Activated T-cell treated with anti-CD3 and anti-CD28 coated beads, Interleukin-2, amount 50 U/mL, for 72 hours (primary cell): ENCODE measurements at regions not wholly inside any gene's neighbourhood (a gene's known extent, or its start where the extent isn't known, plus 50 kb on each side); places are given as distances from the start of the nearest gene placed in this dataset.

ENCODE experiments used
- ATAC-seq, 2 donors: fragments of 150-1000 bp; cut with Tn5 transposase; replicated peaks in 1 of 2; 2 replicates each; pipeline ENCODE4 v1.10.0; 2021; ENCODE audit warnings: moderate library complexity in 2 of 2, mild to moderate bottlenecking in 1 of 2
- DNase-seq, 2 donors: peaks; one replicate each; pipeline ENCODE4 v3.0.0; 2021 to 2022; ENCODE audit warnings: mixed read lengths in 1 of 2
- H3K27ac Mint-ChIP-seq: one replicate; pipeline ENCODE4 v1.8.0; 2022; ENCODE audit warnings: mild to moderate bottlenecking, moderate library complexity, mixed read lengths
- H3K27me3 Mint-ChIP-seq: one replicate; pipeline ENCODE4 v1.8.0; 2022; ENCODE audit warnings: low read depth, mixed read lengths
- H3K36me3 Mint-ChIP-seq, 2 donors: one replicate each; pipeline ENCODE4 v1.8.0; 2022; ENCODE audit warnings: mixed read lengths in 2 of 2, mild to moderate bottlenecking in 1 of 2; ENCODE audit not compliant: insufficient read depth in 2 of 2
- H3K4me1 Mint-ChIP-seq: one replicate; pipeline ENCODE4 v1.8.0; 2022; ENCODE audit warnings: low read depth, mixed read lengths
- H3K4me3 Mint-ChIP-seq, 2 donors: one replicate each; pipeline ENCODE4 v1.8.0; 2022; ENCODE audit warnings: mild to moderate bottlenecking in 2 of 2, mixed read lengths in 2 of 2, moderate library complexity in 2 of 2
- H3K9me3 Mint-ChIP-seq, 2 donors: one replicate each; pipeline ENCODE4 v1.8.0; 2022; ENCODE audit warnings: mixed read lengths in 2 of 2

- Mint-ChIP-seq H3K36me3 (no peaks in the 10 kb centered on the region), H3K27ac (no peak overlapping the region), H3K4me3 (no peak overlapping the region), H3K27me3 (no peaks in the 10 kb centered on the region), H3K9me3 (peaks cover 3% of the 10 kb centered on the region in 2 donors), H3K4me1 (no peaks in the 10 kb centered on the region)
- DNase-seq: no peak
- ATAC-seq: no peak
Observed at GRCh38 chr20:55291261-55291660, 714.1 kb downstream of the CBLN4 start.

- ATAC-seq (no peak), DNase-seq (no peak)
- H3K27me3 Mint-ChIP-seq: no peaks in the 10 kb centered on the region
- no peak overlapping the region for H3K4me3 Mint-ChIP-seq
- H3K4me1 Mint-ChIP-seq: no peaks in the 10 kb centered on the region
- H3K9me3 Mint-ChIP-seq: peaks cover 6 to 15% of the 10 kb centered on the region in 2 donors
- no peak overlapping the region for H3K27ac Mint-ChIP-seq
- H3K36me3 Mint-ChIP-seq: no peaks in the 10 kb centered on the region
Observed at GRCh38 chr20:55283889-55284288, 721.4 kb downstream of the CBLN4 start.

GRCh38 chr20:55273149-55273548 is 732.2 kb downstream of the CBLN4 start:
- no peak for ATAC-seq
- H3K27me3 Mint-ChIP-seq: no peaks in the 10 kb centered on the region
- no peaks in the 10 kb centered on the region for H3K4me1 Mint-ChIP-seq
- no peak overlapping the region for H3K4me3 Mint-ChIP-seq
- H3K27ac Mint-ChIP-seq: no peak overlapping the region
- DNase-seq: no peak
- H3K36me3 Mint-ChIP-seq: peaks cover 0 to 2% of the 10 kb centered on the region in 2 donors
- H3K9me3 Mint-ChIP-seq: peaks cover 10 to 21% of the 10 kb centered on the region in 2 donors

DNA sequence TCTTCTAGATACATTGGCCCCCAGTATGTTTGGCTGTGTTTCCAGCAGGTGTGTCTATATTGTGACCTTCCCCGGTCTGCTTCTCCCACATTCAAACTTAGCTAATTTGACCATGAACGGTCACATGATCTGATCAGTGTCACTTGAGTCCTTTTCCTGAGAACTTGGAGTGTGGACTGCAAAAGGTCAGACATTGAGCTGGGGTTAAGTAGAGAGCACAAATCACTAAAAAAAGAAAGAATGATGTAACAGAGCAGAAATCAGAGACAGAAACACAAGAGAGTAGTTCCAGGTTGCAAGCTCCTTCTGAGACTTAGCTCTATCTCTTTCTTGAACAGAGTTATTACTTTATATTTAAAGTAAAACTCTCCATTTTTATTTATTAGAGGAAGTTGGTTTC is 733.9 kb downstream of the CBLN4 start:
- DNase-seq (no peak), ATAC-seq (no peak)
- H3K27me3 Mint-ChIP-seq: no peaks in the 10 kb centered on the region
- no peaks in the 10 kb centered on the region for H3K4me1 Mint-ChIP-seq
- no peak overlapping the region for H3K27ac Mint-ChIP-seq
- H3K4me3 Mint-ChIP-seq: no peak overlapping the region
- peaks cover 13 to 15% of the 10 kb centered on the region in 2 donors for H3K9me3 Mint-ChIP-seq
- H3K36me3 Mint-ChIP-seq: peaks cover 0 to 2% of the 10 kb centered on the region in 2 donors

- ATAC-seq (no peak), DNase-seq (no peak)
- Mint-ChIP-seq H3K4me1 (no peaks in the 10 kb centered on the region), H3K27ac (no peak overlapping the region), H3K36me3 (peaks cover 0 to 2% of the 10 kb centered on the region in 2 donors), H3K4me3 (no peak overlapping the region), H3K27me3 (no peaks in the 10 kb centered on the region), H3K9me3 (peaks cover 10 to 12% of the 10 kb centered on the region in 2 donors)
Observed at GRCh38 chr20:55269913-55270312, 735.4 kb downstream of the CBLN4 start.

GRCh38 chr20:55266361-55266760 is 739.0 kb downstream of the CBLN4 start:
- Mint-ChIP-seq H3K4me1 (no peaks in the 10 kb centered on the region), H3K36me3 (no peaks in the 10 kb centered on the region), H3K27ac (no peak overlapping the region), H3K9me3 (peaks cover 7 to 9% of the 10 kb centered on the region in 2 donors), H3K4me3 (no peak overlapping the region), H3K27me3 (no peaks in the 10 kb centered on the region)
- DNase-seq: no peak
- no peak for ATAC-seq

DNA sequence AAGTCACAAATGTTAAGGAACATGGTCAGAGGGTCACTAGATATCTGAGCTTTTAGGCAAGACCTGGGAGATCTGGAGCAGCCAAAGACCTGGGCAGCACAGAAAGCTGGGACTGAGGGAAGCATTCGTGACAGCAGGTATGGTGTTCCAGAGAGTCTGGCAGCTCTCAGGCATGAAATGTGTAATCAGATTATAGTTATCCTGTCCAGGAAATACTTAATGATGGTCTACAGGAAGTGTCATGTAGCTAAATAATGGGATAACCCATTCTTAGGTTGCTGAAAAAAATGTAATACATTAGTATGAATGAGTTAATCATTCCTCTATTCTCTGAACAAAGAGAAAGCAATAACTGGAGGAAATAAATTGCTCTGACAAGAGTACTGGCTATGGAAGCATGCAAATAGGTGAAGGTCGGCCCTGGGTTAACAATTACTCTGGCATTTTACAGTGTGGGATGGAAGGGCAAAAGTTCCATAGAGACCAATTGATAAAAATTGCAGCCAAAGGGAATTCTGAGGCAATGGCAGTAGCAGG is 740.5 kb downstream of the CBLN4 start:
- H3K27ac Mint-ChIP-seq: no peak overlapping the region
- no peaks in the 10 kb centered on the region for H3K4me1 Mint-ChIP-seq
- no peaks in the 10 kb centered on the region for H3K27me3 Mint-ChIP-seq
- ATAC-seq: no peak
- peaks cover 6% of the 10 kb centered on the region in 2 donors for H3K9me3 Mint-ChIP-seq
- H3K4me3 Mint-ChIP-seq: no peak overlapping the region
- no peak for DNase-seq
- no peaks in the 10 kb centered on the region for H3K36me3 Mint-ChIP-seq

- H3K27ac Mint-ChIP-seq: no peak overlapping the region
- no peaks in the 10 kb centered on the region for H3K36me3 Mint-ChIP-seq
- ATAC-seq: no peak
- H3K27me3 Mint-ChIP-seq: no peaks in the 10 kb centered on the region
- H3K4me1 Mint-ChIP-seq: no peaks in the 10 kb centered on the region
- no peak overlapping the region for H3K4me3 Mint-ChIP-seq
- no peak for DNase-seq
- peaks cover 2 to 10% of the 10 kb centered on the region in 2 donors for H3K9me3 Mint-ChIP-seq
Observed at GRCh38 chr20:55258559-55258958, 746.8 kb downstream of the CBLN4 start.

DNA sequence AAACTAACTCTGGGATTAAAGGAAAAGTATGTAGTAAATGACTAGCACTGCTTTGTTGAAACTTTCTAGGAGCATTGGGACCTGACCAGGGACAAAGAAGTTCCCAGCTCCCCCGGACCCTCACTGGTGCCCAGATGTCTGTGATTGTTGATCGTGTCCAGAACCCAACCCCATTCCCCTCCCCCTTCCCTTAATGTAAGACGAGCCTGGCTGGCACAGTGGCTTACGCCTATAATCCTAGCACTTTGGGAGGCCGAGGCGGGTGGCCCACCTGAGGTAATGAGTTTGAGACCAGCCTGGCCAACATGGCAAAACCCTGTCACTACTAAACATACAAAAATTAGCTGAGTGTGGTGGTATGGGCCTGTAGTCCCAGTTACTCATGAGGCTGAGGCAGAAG is 750.3 kb downstream of the CBLN4 start:
- Mint-ChIP-seq H3K9me3 (peaks cover 0 to 7% of the 10 kb centered on the region in 2 donors), H3K27ac (no peak overlapping the region)

DNA sequence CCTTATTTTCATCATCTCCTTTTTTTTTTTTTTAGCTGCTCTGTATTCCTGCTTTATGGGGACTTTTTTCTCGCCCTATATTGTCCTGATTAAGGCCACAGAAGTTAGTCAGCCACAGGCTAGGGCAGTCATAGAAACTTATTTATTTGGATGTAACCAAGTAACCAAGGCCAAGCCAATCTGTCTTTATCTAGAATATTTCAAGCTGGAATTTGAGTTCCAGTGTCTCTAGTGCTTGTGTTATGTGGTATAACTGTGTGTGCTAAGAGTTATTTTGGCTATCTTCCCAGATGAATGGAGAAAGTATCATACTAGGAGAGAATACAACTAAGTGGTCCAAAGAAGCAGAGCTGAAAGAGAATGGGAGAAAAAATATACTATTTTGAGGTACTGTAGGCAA is 751.5 kb downstream of the CBLN4 start:
- H3K4me3 Mint-ChIP-seq: no peak overlapping the region
- peaks cover 3 to 10% of the 10 kb centered on the region in 2 donors for H3K9me3 Mint-ChIP-seq
- H3K36me3 Mint-ChIP-seq: peaks cover 0 to 2% of the 10 kb centered on the region in 2 donors
- H3K27me3 Mint-ChIP-seq: no peaks in the 10 kb centered on the region
- H3K27ac Mint-ChIP-seq: no peak overlapping the region
- H3K4me1 Mint-ChIP-seq: no peaks in the 10 kb centered on the region
- no peak for DNase-seq
- ATAC-seq: no peak

More for the DNA sequence above, 750.3 kb downstream of the CBLN4 start:
- Mint-ChIP-seq H3K4me1 (no peaks in the 10 kb centered on the region), H3K4me3 (no peak overlapping the region), H3K27me3 (no peaks in the 10 kb centered on the region), H3K36me3 (peaks cover 0 to 2% of the 10 kb centered on the region in 2 donors)
- ATAC-seq (no peak), DNase-seq (no peak)

GRCh38 chr20:55252521-55252920 is 752.8 kb downstream of the CBLN4 start:
- no peak overlapping the region for H3K4me3 Mint-ChIP-seq
- DNase-seq (no peak), ATAC-seq (no peak)
- no peak overlapping the region for H3K27ac Mint-ChIP-seq
- no peaks in the 10 kb centered on the region for H3K4me1 Mint-ChIP-seq
- H3K27me3 Mint-ChIP-seq: no peaks in the 10 kb centered on the region
- peaks cover 8 to 10% of the 10 kb centered on the region in 2 donors for H3K9me3 Mint-ChIP-seq
- peaks cover 1 to 2% of the 10 kb centered on the region in 2 donors for H3K36me3 Mint-ChIP-seq

DNA sequence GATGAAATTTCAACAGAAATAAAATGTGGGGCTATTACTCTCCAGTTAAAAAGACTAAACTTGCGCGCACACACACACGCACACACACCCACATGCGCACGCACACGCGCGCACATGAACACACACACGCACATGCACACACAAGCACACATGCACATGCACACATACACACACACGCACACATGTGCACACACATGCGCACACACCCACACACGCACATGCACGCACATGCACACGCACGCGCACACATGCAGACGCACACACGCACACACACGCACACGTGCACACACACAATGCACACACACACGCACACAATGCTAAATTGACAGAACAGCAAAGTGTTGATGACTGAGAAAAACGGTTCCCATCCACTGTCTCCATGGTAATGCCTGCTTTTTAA is 754.1 kb downstream of the CBLN4 start:
- H3K27ac Mint-ChIP-seq: no peak overlapping the region
- ATAC-seq: no peak
- peaks cover 2% of the 10 kb centered on the region in 2 donors for H3K36me3 Mint-ChIP-seq
- H3K27me3 Mint-ChIP-seq: no peaks in the 10 kb centered on the region
- H3K4me3 Mint-ChIP-seq: no peak overlapping the region
- no peak for DNase-seq
- H3K9me3 Mint-ChIP-seq: peaks cover 11 to 13% of the 10 kb centered on the region in 2 donors
- no peaks in the 10 kb centered on the region for H3K4me1 Mint-ChIP-seq

GRCh38 chr20:55242853-55243252 is 762.5 kb downstream of the CBLN4 start:
- Mint-ChIP-seq H3K4me3 (no peak overlapping the region), H3K27ac (no peak overlapping the region), H3K4me1 (no peaks in the 10 kb centered on the region), H3K27me3 (no peaks in the 10 kb centered on the region), H3K9me3 (peaks cover 9 to 12% of the 10 kb centered on the region in 2 donors), H3K36me3 (peaks cover 0 to 2% of the 10 kb centered on the region in 2 donors)
- ATAC-seq (no peak), DNase-seq (no peak)

GRCh38 chr20:55239269-55239668 is 763.9 kb downstream of the DOK5 start:
- ATAC-seq (no peak), DNase-seq (no peak)
- H3K27ac Mint-ChIP-seq: no peak overlapping the region
- no peaks in the 10 kb centered on the region for H3K36me3 Mint-ChIP-seq
- no peaks in the 10 kb centered on the region for H3K27me3 Mint-ChIP-seq
- no peak overlapping the region for H3K4me3 Mint-ChIP-seq
- no peaks in the 10 kb centered on the region for H3K4me1 Mint-ChIP-seq
- peaks cover 2 to 5% of the 10 kb centered on the region in 2 donors for H3K9me3 Mint-ChIP-seq
